Upper lobe of left lung (tissue), 6 donors: ENCODE measurements at regions not wholly inside any gene's neighbourhood (a gene's known extent, or its start where the extent isn't known, plus 50 kb on each side); places are given as distances from the start of the nearest gene placed in this dataset.

ENCODE experiments used
- ATAC-seq, 2 donors: fragments of 200-7000 bp; cut with Tn5 transposase; one replicate each; pipeline ENCODE4 v1.9.1; 2022; ENCODE audit warnings: mild to moderate bottlenecking in 2 of 2, moderate library complexity in 2 of 2; ENCODE audit not compliant: low FRiP score in 2 of 2
- DNase-seq, 2 donors: peaks; one replicate each; pipeline ENCODE4 v3.0.0-alpha.2; 2019 to 2020
- H3K27ac ChIP-seq, 4 donors: fragments of 200-600 bp; sonication (generic); one replicate each; pipeline ENCODE4 v1.5.1; 2016 to 2019
- H3K27me3 ChIP-seq, 4 donors: fragments of 200-600 bp; sonication (generic); one replicate each; pipeline ENCODE4 v1.5.1; 2017 to 2019
- H3K36me3 ChIP-seq, 4 donors: fragments of 200-600 bp; sonication (generic); one replicate each; pipeline ENCODE4 v1.5.1; 2016 to 2019
- H3K4me1 ChIP-seq, 4 donors: fragments of 200-600 bp; sonication (generic); one replicate each; pipeline ENCODE4 v1.5.1; 2018 to 2019
- H3K4me3 ChIP-seq, 4 donors: fragments of 200-600 bp; sonication (generic); one replicate each; pipeline ENCODE4 v1.5.1; 2017 to 2019; ENCODE audit warnings: mild to moderate bottlenecking in 2 of 4, moderate library complexity in 1 of 4
- H3K9me3 ChIP-seq, 4 donors: fragments of 200-600 bp; sonication (generic); one replicate each; pipeline ENCODE4 v1.5.1; 2018 to 2019
- EP300 ChIP-seq, 4 donors: sonication (generic); formaldehyde crosslinking; IDR thresholded peaks; one replicate each; pipeline ENCODE4 v1.5.1; 2017; ENCODE audit warnings: antibody characterized with exemption in 4 of 4, control low read depth in 2 of 4
- POLR2A ChIP-seq, 4 donors: fragments of 450-650 bp; IDR thresholded peaks; one replicate each; pipeline ENCODE4 v1.5.1; 2016 to 2017; ENCODE audit warnings: antibody characterized with exemption in 4 of 4, mild to moderate bottlenecking in 2 of 4
- POLR2AphosphoS5 ChIP-seq, 2 donors: sonication (generic); formaldehyde crosslinking; IDR thresholded peaks; one replicate each; pipeline ENCODE4 v1.5.1; 2017; ENCODE audit warnings: antibody characterized with exemption in 2 of 2
- WGBS, 2 donors: methylation state at CpG; one replicate each; pipeline ENCODE4 v1.1.5; 2017 to 2018; 5-methylcytosine and 5-hydroxymethylcytosine counted together
- TF ChIP-seq, protein P1 (sequence below), 6 experiments: fragments of 450-650 bp in 4 of 6; fragments of 200-600 bp in 2 of 6; sonication (generic) in 2 of 6; IDR thresholded peaks; one replicate each; pipeline ENCODE4 v1.5.1; 2016 to 2019; ENCODE audit warnings: antibody characterized with exemption in 6 of 6
- donor health status: DM: no; HTN: no; CAD: no; lungs with moderate emphysema.
- donor health status: DM: no; HTN: yes; CAD: no; lungs with severe emphysema.

DNA sequence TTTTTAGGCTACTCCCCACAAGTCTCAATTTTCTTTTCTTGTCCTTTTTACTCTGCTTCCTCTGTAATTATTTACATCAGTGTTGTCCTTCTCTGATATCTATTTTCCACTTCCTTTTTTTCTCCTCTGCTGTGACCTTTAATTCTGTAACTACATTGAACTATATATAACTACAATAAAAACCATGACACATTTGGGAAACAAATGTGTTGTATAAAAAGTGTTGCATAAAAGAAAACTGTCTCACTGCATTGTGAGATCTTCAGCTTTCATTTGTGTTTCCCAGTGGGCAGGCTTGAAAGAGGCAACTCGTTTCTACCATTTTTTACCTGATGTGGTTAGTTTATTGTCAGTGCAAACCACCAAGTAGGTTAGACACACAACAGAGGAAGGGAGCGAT is 483.9 kb upstream of the NRP1 start:
- DNase-seq (no peak), ATAC-seq (no peak)
- no peaks in the 10 kb centered on the region for H3K36me3 ChIP-seq
- TF ChIP-seq, protein P1, sequence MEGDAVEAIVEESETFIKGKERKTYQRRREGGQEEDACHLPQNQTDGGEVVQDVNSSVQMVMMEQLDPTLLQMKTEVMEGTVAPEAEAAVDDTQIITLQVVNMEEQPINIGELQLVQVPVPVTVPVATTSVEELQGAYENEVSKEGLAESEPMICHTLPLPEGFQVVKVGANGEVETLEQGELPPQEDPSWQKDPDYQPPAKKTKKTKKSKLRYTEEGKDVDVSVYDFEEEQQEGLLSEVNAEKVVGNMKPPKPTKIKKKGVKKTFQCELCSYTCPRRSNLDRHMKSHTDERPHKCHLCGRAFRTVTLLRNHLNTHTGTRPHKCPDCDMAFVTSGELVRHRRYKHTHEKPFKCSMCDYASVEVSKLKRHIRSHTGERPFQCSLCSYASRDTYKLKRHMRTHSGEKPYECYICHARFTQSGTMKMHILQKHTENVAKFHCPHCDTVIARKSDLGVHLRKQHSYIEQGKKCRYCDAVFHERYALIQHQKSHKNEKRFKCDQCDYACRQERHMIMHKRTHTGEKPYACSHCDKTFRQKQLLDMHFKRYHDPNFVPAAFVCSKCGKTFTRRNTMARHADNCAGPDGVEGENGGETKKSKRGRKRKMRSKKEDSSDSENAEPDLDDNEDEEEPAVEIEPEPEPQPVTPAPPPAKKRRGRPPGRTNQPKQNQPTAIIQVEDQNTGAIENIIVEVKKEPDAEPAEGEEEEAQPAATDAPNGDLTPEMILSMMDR (IDR thresholded peaks at IDR 0.05): no peak
- TF ChIP-seq POLR2AphosphoS5 (IDR thresholded peaks at IDR 0.05) (no peak), POLR2A (IDR thresholded peaks at IDR 0.05) (no peak), EP300 (IDR thresholded peaks at IDR 0.05) (no peak)
- H3K9me3 ChIP-seq: no peaks in the 10 kb centered on the region
- no peaks in the 10 kb centered on the region for H3K4me1 ChIP-seq
- no peaks in the 10 kb centered on the region for H3K27me3 ChIP-seq
- H3K27ac ChIP-seq: no peak overlapping the region
- no peak overlapping the region for H3K4me3 ChIP-seq
- WGBS, 2 donors: 75 to 91% methylated on average over 2 of the region's 2 CpGs

DNA sequence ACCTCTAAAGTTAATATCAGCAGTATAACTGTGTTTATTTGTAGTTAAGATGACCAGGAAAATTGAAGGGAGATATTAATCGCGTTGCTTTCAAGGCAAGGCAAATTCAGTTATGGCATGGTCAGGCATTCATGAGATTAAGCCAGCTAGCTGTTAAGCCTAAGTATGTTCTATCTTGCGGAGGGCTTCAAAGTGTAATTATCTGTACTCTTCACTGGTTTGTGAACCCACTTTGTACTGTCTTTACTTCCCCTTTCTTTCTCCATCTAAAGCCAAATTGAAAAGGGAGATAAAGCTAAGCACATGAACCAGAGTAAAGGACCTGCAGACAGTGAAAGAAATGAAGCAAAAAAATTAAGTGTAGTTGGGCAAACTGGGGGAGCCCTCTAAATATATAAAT is 483.1 kb upstream of the NRP1 start:
- TF ChIP-seq EP300 (IDR thresholded peaks at IDR 0.05): no peak
- TF ChIP-seq POLR2A (IDR thresholded peaks at IDR 0.05): no peak
- TF ChIP-seq, protein P1 (IDR thresholded peaks at IDR 0.05): no peak
- no peak for TF ChIP-seq POLR2AphosphoS5 (IDR thresholded peaks at IDR 0.05)
- no peak for ATAC-seq
- WGBS, 2 donors: 92% methylated on average over 3 of the region's 3 CpGs
- no peak for DNase-seq
- Histone ChIP-seq H3K36me3 (no peaks in the 10 kb centered on the region), H3K27me3 (no peaks in the 10 kb centered on the region), H3K27ac (no peak overlapping the region), H3K4me3 (no peak overlapping the region), H3K4me1 (no peaks in the 10 kb centered on the region), H3K9me3 (no peaks in the 10 kb centered on the region)

DNA sequence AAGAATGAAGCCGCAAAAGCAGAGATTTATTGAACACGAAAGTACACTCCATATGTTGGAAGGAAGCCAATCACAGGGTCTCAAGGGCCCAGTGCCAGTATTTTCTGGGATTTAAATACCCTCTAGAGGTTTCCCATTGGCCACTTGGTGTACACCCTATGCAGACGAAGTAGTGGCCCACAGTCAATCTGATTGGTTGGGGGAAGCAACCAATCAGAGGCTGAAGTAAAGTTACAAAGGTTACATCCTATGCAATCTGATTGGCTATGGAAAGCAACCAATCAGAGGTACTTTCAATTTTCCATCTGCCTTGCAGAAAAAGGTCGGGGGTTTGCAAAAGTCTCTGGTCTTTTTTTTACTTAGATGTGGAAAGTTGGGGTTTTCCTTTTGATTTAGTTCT is 481.3 kb upstream of the NRP1 start:
- DNase-seq: no peak
- 90 to 95% methylated on average over 4 of the region's 4 CpGs for WGBS, 2 donors
- H3K27ac ChIP-seq: no peak overlapping the region
- H3K4me1 ChIP-seq: no peaks in the 10 kb centered on the region
- H3K4me3 ChIP-seq: no peak overlapping the region
- H3K36me3 ChIP-seq: no peaks in the 10 kb centered on the region
- no peak for ATAC-seq
- TF ChIP-seq EP300 (IDR thresholded peaks at IDR 0.05): no peak
- TF ChIP-seq POLR2AphosphoS5 (IDR thresholded peaks at IDR 0.05): no peak
- TF ChIP-seq, protein P1 (IDR thresholded peaks at IDR 0.05): no peak
- no peak for TF ChIP-seq POLR2A (IDR thresholded peaks at IDR 0.05)
- H3K9me3 ChIP-seq: no peaks in the 10 kb centered on the region
- H3K27me3 ChIP-seq: no peaks in the 10 kb centered on the region

DNA sequence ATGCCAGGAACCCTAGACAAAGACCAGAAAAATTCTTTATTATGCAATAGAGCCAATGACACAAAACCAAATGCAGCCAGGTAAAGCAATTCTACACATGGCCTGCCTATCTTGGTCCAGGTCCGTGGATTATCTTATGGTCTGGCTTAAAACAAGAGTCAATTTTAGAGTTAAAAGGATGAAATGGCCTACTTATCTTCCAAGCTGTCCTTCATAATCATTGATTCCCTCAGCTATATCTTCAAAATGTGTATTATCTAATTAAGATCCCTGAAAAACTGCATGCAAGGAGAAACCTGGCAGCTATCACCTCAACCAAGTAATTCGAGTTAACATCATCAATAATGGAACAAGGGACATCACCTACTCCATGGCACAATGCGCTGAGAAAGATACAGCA is 479.4 kb upstream of the NRP1 start:
- WGBS, 2 donors: 63 to 70% methylated on average over 3 of the region's 3 CpGs
- H3K36me3 ChIP-seq: no peaks in the 10 kb centered on the region
- no peak overlapping the region for H3K4me3 ChIP-seq
- TF ChIP-seq POLR2A (IDR thresholded peaks at IDR 0.05): no peak
- no peak for TF ChIP-seq EP300 (IDR thresholded peaks at IDR 0.05)
- TF ChIP-seq, protein P1 (IDR thresholded peaks at IDR 0.05): no peak
- no peak for TF ChIP-seq POLR2AphosphoS5 (IDR thresholded peaks at IDR 0.05)
- H3K4me1 ChIP-seq: no peaks in the 10 kb centered on the region
- no peaks in the 10 kb centered on the region for H3K9me3 ChIP-seq
- DNase-seq (no peak), ATAC-seq (no peak)
- H3K27ac ChIP-seq: no peak overlapping the region
- H3K27me3 ChIP-seq: no peaks in the 10 kb centered on the region

DNA sequence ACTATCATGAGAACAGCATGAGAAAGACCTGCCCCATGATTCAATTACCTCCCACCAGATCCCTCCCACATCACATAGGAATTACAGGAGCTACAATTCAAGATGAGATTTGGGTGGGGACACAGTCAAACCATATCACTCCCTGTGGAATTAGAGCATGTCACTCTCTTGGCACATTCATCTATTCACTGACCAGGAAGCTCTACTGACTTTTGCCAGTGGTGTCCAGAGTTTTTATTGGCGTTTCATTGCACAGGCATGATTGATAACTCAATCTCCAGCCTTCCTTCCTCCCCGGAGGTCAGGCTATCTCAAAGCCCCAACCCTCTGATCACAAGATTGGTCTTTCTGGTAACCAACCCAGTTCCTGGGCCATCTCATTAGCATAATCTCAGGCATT is 478.9 kb upstream of the NRP1 start:
- Histone ChIP-seq H3K36me3 (no peaks in the 10 kb centered on the region), H3K4me3 (no peak overlapping the region), H3K27ac (no peak overlapping the region), H3K9me3 (no peaks in the 10 kb centered on the region), H3K27me3 (no peaks in the 10 kb centered on the region), H3K4me1 (no peaks in the 10 kb centered on the region)
- ATAC-seq (no peak), DNase-seq (no peak)
- TF ChIP-seq, protein P1 (IDR thresholded peaks at IDR 0.05): no peak
- TF ChIP-seq POLR2A (IDR thresholded peaks at IDR 0.05): no peak
- no peak for TF ChIP-seq POLR2AphosphoS5 (IDR thresholded peaks at IDR 0.05)
- no peak for TF ChIP-seq EP300 (IDR thresholded peaks at IDR 0.05)
- WGBS, 2 donors: 81 to 82% methylated on average over 2 of the region's 2 CpGs
